Left lung (tissue), 4 donors: ENCODE measurements at regions not wholly inside any gene's neighbourhood (a gene's known extent, or its start where the extent isn't known, plus 50 kb on each side); places are given as distances from the start of the nearest gene placed in this dataset.

ENCODE experiments used
- ATAC-seq: fragments of 200-7000 bp; cut with Tn5 transposase; one replicate; pipeline ENCODE4 v1.9.1; 2020; ENCODE audit warnings: moderate library complexity
- DNase-seq, 4 donors: peaks; one replicate each; pipeline ENCODE4 v3.0.0-alpha.2; 2013 to 2020
- H3K27ac ChIP-seq, 2 donors: fragments of 200-600 bp; sonication (generic) in 1 of 2; one replicate each; pipeline versions ENCODE4 v1.5.0 to v1.8.0; 2020 to 2021
- H3K27me3 ChIP-seq, 2 donors: fragments of 200-600 bp; sonication (generic) in 1 of 2; one replicate each; pipeline versions ENCODE4 v1.5.0 to v1.8.0; 2020 to 2021
- H3K36me3 ChIP-seq, 2 donors: fragments of 200-600 bp; sonication (generic) in 1 of 2; one replicate each; pipeline versions ENCODE4 v1.5.0 to v1.8.0; 2020 to 2021
- H3K4me1 ChIP-seq, 2 donors: fragments of 200-600 bp; one replicate each; pipeline ENCODE4 v1.8.0; 2021
- H3K4me3 ChIP-seq, 2 donors: fragments of 200-600 bp; sonication (generic) in 1 of 2; one replicate each; pipeline versions ENCODE4 v1.5.0 to v1.8.0; 2020 to 2021; ENCODE audit warnings: mild to moderate bottlenecking in 1 of 2
- H3K9me3 ChIP-seq, 2 donors: fragments of 200-600 bp; sonication (generic) in 1 of 2; one replicate each; pipeline versions ENCODE4 v1.5.0 to v1.8.0; 2020 to 2021
- CTCF ChIP-seq, 2 donors: fragments of 200-600 bp; sonication (generic) in 1 of 2; IDR thresholded peaks; one replicate each; pipeline versions ENCODE4 v1.5.0 to v1.8.0; 2021; ENCODE audit warnings: antibody characterized with exemption in 2 of 2
- intact Hi-C, 2 donors: fragments of 100-400 bp; cut with DNase I; formaldehyde crosslinking; loops; one replicate each; pipeline versions ENCODE4 v1.11.2 to v1.14.2; 2022
- donor health status: DM: no; HTN: yes; CAD: no.
- donor health status: DM: no; HTN: no; CAD: no.

GRCh38 chr6:112485120-112485826, 138.1 kb downstream of the RFPL4B start:
- TF ChIP-seq CTCF (IDR thresholded peaks at IDR 0.05), result no peak
- intact Hi-C loops, result no loop called here
- Histone ChIP-seq H3K27ac (no peak overlapping the region), H3K27me3 (no peaks in the 10 kb centered on the region), H3K9me3 (peaks cover 0 to 2% of the 10 kb centered on the region in 2 donors), H3K4me3 (no peak overlapping the region), H3K36me3 (no peaks in the 10 kb centered on the region), H3K4me1 (no peaks in the 10 kb centered on the region)
- no peak for ATAC-seq
- DNase-seq, result peak in 1 of 4 donors; percentile 9

DNA sequence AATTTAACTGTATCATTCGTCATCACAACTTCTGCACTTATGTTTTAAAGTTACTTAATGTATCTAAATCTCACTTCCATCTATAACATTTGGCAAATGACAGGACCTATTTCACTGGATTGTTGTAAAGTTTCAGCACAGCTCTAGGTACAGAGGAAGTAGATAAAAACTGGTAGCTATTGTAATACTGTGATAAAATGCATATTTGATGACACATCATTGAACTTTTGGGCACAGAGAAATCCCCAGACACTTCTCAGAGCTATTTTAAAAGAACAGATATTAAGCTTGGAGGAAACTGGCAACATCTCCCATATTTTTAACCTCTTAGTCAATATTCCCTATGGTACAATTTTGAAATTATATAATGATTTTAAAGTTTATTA, 138.7 kb downstream of the RFPL4B start:
- intact Hi-C loops, result no loop called here
- TF ChIP-seq CTCF (IDR thresholded peaks at IDR 0.05), result no peak
- no peaks in the 10 kb centered on the region for H3K27me3 ChIP-seq
- no peak for ATAC-seq
- H3K4me3 ChIP-seq, result no peak overlapping the region
- no peaks in the 10 kb centered on the region for H3K4me1 ChIP-seq
- no peak for DNase-seq
- no peaks in the 10 kb centered on the region for H3K9me3 ChIP-seq
- no peaks in the 10 kb centered on the region for H3K36me3 ChIP-seq
- no peak overlapping the region for H3K27ac ChIP-seq

- no peak for ATAC-seq
Observed at GRCh38 chr6:112486454-112486853, 139.3 kb downstream of the RFPL4B start.

GRCh38 chr6:112488238-112488637, 141.1 kb downstream of the RFPL4B start:
- H3K9me3 ChIP-seq, result no peaks in the 10 kb centered on the region
- no peak overlapping the region for H3K27ac ChIP-seq
- DNase-seq (no peak), ATAC-seq (no peak)
- intact Hi-C loops, result no loop called here
- H3K27me3 ChIP-seq, result no peaks in the 10 kb centered on the region
- no peak overlapping the region for H3K4me3 ChIP-seq
- no peaks in the 10 kb centered on the region for H3K4me1 ChIP-seq
- TF ChIP-seq CTCF (IDR thresholded peaks at IDR 0.05), result no peak
- H3K36me3 ChIP-seq, result no peaks in the 10 kb centered on the region

More at GRCh38 chr6:112486454-112486853, 139.3 kb downstream of the RFPL4B start:
- intact Hi-C loops, result no loop called here
- Histone ChIP-seq H3K27me3 (no peaks in the 10 kb centered on the region), H3K4me3 (no peak overlapping the region), H3K27ac (no peak overlapping the region), H3K9me3 (no peaks in the 10 kb centered on the region), H3K36me3 (no peaks in the 10 kb centered on the region), H3K4me1 (no peaks in the 10 kb centered on the region)
- peak in 2 of 4 donors; percentile 65 to 71 for DNase-seq
- TF ChIP-seq CTCF (IDR thresholded peaks at IDR 0.05), result no peak

GRCh38 chr6:112501705-112502104, 154.6 kb downstream of the RFPL4B start:
- DNase-seq (peak in 3 of 4 donors; percentile 34 to 89 (median 75)), ATAC-seq (no peak)
- Histone ChIP-seq H3K9me3 (no peaks in the 10 kb centered on the region), H3K27ac (no peak overlapping the region), H3K4me1 (no peaks in the 10 kb centered on the region), H3K36me3 (no peaks in the 10 kb centered on the region), H3K27me3 (no peaks in the 10 kb centered on the region), H3K4me3 (no peak overlapping the region)
- intact Hi-C loops, result no loop called here
- no peak for TF ChIP-seq CTCF (IDR thresholded peaks at IDR 0.05)
